Lower leg skin (tissue), 4 donors: ENCODE measurements at regions not wholly inside any gene's neighbourhood (a gene's known extent, or its start where the extent isn't known, plus 50 kb on each side); places are given as distances from the start of the nearest gene placed in this dataset.

Experiments
- DNase-seq, 2 donors: peaks; one replicate each; pipeline ENCODE4 v3.0.0-alpha.2; 2019; ENCODE audit warnings: low spot score in 2 of 2
- H3K4me3 ChIP-seq: fragments of 200-600 bp; sonication (generic); 2 replicates; pipeline ENCODE4 v1.5.1; 2017; ENCODE audit warnings: mild to moderate bottlenecking, low read depth; ENCODE audit not compliant: poor library complexity, severe bottlenecking
- CTCF ChIP-seq, 3 donors: fragments of 450-650 bp; IDR thresholded peaks; one replicate each; pipeline ENCODE4 v1.5.1; 2016; ENCODE audit warnings: antibody characterized with exemption in 3 of 3, mild to moderate bottlenecking in 3 of 3, moderate library complexity in 2 of 3
- POLR2A ChIP-seq, 2 donors: fragments of 450-650 bp; IDR thresholded peaks; one replicate each; pipeline ENCODE4 v1.6.1; 2016 to 2017; ENCODE audit warnings: antibody characterized with exemption in 2 of 2, mild to moderate bottlenecking in 1 of 2, moderate library complexity in 1 of 2
- WGBS, 2 donors: methylation state at CpG; one replicate each; pipeline ENCODE4 v1.1.5; 2018; 5-methylcytosine and 5-hydroxymethylcytosine counted together
- intact Hi-C: fragments of 100-400 bp; cut with DNase I; formaldehyde crosslinking; loops from one replicate; pipeline ENCODE4 v1.15.0; 2023; ENCODE audit warnings: low total_unique reads

- WGBS, 2 donors = 66 to 71% methylated on average over 8 of the region's 8 CpGs
- intact Hi-C loops = no loop called here
- DNase-seq = no peak
- no peak overlapping the region for H3K4me3 ChIP-seq
- TF ChIP-seq POLR2A (IDR thresholded peaks at IDR 0.05) (no peak), CTCF (IDR thresholded peaks at IDR 0.05) (no peak)
Observed at GRCh38 chr21:41055266-41055665, 112.7 kb upstream of the BACE2 start.

GRCh38 chr21:41059871-41060270 is 108.1 kb upstream of the BACE2 start:
- WGBS, 2 donors = 72 to 74% methylated on average over 6 of the region's 6 CpGs
- H3K4me3 ChIP-seq = no peak overlapping the region
- DNase-seq = no peak
- intact Hi-C loops = no loop called here
- TF ChIP-seq CTCF (IDR thresholded peaks at IDR 0.05) (no peak), POLR2A (IDR thresholded peaks at IDR 0.05) (no peak)

GRCh38 chr21:41061701-41062100 is 106.3 kb upstream of the BACE2 start:
- no peak for DNase-seq
- intact Hi-C loops = no loop called here
- no peak for TF ChIP-seq CTCF (IDR thresholded peaks at IDR 0.05)
- no peak for TF ChIP-seq POLR2A (IDR thresholded peaks at IDR 0.05)

GRCh38 chr21:41064334-41064791 is 103.6 kb upstream of the BACE2 start:
- 46 to 67% methylated on average over 12 of the region's 12 CpGs for WGBS, 2 donors
- H3K4me3 ChIP-seq = no peak overlapping the region
- no peak for TF ChIP-seq POLR2A (IDR thresholded peaks at IDR 0.05)
- TF ChIP-seq CTCF (IDR thresholded peaks at IDR 0.05) = no peak
- no peak for DNase-seq
- intact Hi-C loops = no loop called here

More at GRCh38 chr21:41061701-41062100, 106.3 kb upstream of the BACE2 start:
- H3K4me3 ChIP-seq = no peak overlapping the region
- WGBS, 2 donors = 93 to 95% methylated on average over 7 of the region's 7 CpGs

- no peak for DNase-seq
- no peak overlapping the region for H3K4me3 ChIP-seq
- intact Hi-C loops = no loop called here
- 83% methylated on average over 8 of the region's 8 CpGs for WGBS, 2 donors
- no peak for TF ChIP-seq POLR2A (IDR thresholded peaks at IDR 0.05)
- no peak for TF ChIP-seq CTCF (IDR thresholded peaks at IDR 0.05)
Observed at GRCh38 chr21:41064951-41065350, 103.0 kb upstream of the BACE2 start.

GRCh38 chr21:41065539-41065938 is 102.4 kb upstream of the BACE2 start:
- intact Hi-C loops = no loop called here
- TF ChIP-seq CTCF (IDR thresholded peaks at IDR 0.05) (no peak), POLR2A (IDR thresholded peaks at IDR 0.05) (no peak)
- DNase-seq = no peak
- no peak overlapping the region for H3K4me3 ChIP-seq
- 54 to 67% methylated on average over 4 of the region's 4 CpGs for WGBS, 2 donors
